Glutamatergic neuron (in vitro differentiated cells): ENCODE measurements at regions not wholly inside any gene's neighbourhood (a gene's known extent, or its start where the extent isn't known, plus 50 kb on each side); places are given as distances from the start of the nearest gene placed in this dataset.

Source experiments
- DNase-seq: peaks from one replicate; pipeline ENCODE4 v3.0.0; 2022
- H3K27ac Mint-ChIP-seq: one replicate; pipeline ENCODE4 v1.8.0; 2020; ENCODE audit warnings: mild to moderate bottlenecking, mixed read lengths, inconsistent platforms; ENCODE audit not compliant: unreplicated experiment
- H3K27me3 Mint-ChIP-seq: one replicate; pipeline ENCODE4 v1.8.0; 2020; ENCODE audit warnings: mild to moderate bottlenecking, moderate library complexity, mixed read lengths, inconsistent platforms; ENCODE audit not compliant: unreplicated experiment
- H3K36me3 Mint-ChIP-seq: one replicate; pipeline ENCODE4 v1.8.0; 2020; ENCODE audit warnings: mild to moderate bottlenecking, mixed read lengths, inconsistent platforms; ENCODE audit not compliant: unreplicated experiment
- H3K4me1 Mint-ChIP-seq: one replicate; pipeline ENCODE4 v1.8.0; 2020; ENCODE audit warnings: mild to moderate bottlenecking, low read depth, mixed read lengths, inconsistent platforms; ENCODE audit not compliant: unreplicated experiment
- H3K4me3 Mint-ChIP-seq: one replicate; pipeline ENCODE4 v1.8.0; 2020; ENCODE audit warnings: mild to moderate bottlenecking, mixed read lengths, inconsistent platforms; ENCODE audit not compliant: unreplicated experiment
- H3K9me3 Mint-ChIP-seq: one replicate; pipeline ENCODE4 v1.8.0; 2020; ENCODE audit warnings: mild to moderate bottlenecking, moderate library complexity, mixed read lengths, inconsistent platforms; ENCODE audit not compliant: unreplicated experiment
- TF ChIP-seq, protein P1 (sequence below): fragments of 200-600 bp; sonication (generic); IDR thresholded peaks from one replicate; pipeline ENCODE4 v1.5.0; 2021; ENCODE audit not compliant: partially characterized antibody, unreplicated experiment

DNA sequence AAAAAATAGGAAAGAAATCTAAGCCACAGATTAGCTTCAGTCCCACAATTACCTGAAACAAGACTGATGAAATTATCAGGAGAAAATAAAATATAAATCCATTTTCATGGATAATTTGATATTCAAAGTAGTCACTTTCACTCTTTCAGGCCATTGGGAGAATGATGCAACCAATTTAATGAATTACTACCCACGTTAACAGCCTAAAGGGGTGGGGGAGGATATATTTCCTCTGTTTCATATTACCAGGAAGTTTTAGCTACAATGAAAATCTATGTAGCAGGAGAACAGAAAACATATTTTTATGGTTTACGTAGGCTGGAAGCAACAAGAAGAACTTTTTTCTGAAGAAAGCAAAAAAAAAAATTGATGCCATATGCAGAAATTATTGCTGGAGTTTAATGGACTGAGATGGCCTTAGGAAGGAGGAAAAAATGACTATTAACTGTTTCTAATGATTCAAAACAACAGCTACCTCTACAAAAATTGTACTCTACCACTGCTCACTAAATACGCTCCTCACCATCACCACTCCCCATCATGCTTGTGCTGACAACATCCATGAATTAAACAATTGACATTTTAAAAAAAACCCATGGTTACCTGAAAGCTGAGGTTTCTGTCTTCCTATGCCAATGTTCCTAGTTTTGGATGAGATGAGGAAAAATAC is 100.9 kb downstream of the CXXC4 start:
- Mint-ChIP-seq H3K27ac (peak overlapping the region; percentile 79), H3K4me1 (peaks cover 24% of the 10 kb centered on the region), H3K27me3 (peaks cover 7% of the 10 kb centered on the region), H3K4me3 (peak overlapping the region; percentile 74), H3K36me3 (no peaks in the 10 kb centered on the region), H3K9me3 (peaks cover 15% of the 10 kb centered on the region)
- TF ChIP-seq, protein P1, sequence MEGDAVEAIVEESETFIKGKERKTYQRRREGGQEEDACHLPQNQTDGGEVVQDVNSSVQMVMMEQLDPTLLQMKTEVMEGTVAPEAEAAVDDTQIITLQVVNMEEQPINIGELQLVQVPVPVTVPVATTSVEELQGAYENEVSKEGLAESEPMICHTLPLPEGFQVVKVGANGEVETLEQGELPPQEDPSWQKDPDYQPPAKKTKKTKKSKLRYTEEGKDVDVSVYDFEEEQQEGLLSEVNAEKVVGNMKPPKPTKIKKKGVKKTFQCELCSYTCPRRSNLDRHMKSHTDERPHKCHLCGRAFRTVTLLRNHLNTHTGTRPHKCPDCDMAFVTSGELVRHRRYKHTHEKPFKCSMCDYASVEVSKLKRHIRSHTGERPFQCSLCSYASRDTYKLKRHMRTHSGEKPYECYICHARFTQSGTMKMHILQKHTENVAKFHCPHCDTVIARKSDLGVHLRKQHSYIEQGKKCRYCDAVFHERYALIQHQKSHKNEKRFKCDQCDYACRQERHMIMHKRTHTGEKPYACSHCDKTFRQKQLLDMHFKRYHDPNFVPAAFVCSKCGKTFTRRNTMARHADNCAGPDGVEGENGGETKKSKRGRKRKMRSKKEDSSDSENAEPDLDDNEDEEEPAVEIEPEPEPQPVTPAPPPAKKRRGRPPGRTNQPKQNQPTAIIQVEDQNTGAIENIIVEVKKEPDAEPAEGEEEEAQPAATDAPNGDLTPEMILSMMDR, result no peak
- DNase-seq, result no peak

DNA sequence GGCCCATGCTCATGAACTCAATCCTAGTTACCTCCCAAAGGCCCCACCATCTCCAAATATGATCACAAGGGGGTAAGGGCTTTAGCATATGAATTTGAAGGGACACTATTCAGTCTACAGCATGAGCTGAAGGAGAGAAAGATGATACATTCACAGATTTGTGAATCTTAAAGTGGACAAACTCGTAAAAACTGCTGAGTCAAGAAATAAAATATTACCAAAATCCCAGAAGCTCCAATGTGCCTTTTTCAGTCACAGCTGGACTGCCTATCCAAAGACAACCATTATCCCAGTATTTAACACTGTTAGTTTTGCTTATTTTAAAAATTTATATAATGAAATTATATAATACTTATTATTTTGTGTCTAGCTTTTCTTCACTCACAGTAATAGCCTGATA is 109.0 kb downstream of the CXXC4 start:
- Mint-ChIP-seq H3K4me1 (no peaks in the 10 kb centered on the region), H3K36me3 (no peaks in the 10 kb centered on the region), H3K27me3 (no peaks in the 10 kb centered on the region), H3K27ac (no peak overlapping the region), H3K9me3 (no peaks in the 10 kb centered on the region), H3K4me3 (no peak overlapping the region)
- TF ChIP-seq, protein P1, result no peak
- no peak for DNase-seq

DNA sequence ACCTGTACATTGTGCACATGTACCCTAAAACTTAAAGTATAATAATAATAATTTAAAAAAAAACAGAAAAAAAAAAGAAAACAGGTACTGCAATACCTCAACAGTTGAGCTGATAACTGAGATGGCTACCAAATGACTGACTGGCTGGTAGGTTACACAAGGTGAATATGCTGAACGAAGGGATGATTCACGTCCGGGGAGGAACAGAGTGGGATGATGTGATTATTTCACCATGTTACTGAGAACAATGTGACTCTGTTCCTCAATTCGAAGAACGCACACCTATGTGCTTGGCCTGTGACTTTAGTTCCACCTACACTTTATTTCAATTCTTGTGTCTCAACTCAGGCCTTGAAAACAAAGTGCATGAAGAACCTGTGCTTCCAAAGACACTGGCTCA is 111.7 kb downstream of the CXXC4 start:
- no peaks in the 10 kb centered on the region for H3K27me3 Mint-ChIP-seq
- no peak overlapping the region for H3K27ac Mint-ChIP-seq
- H3K9me3 Mint-ChIP-seq, result no peaks in the 10 kb centered on the region
- H3K36me3 Mint-ChIP-seq, result no peaks in the 10 kb centered on the region
- TF ChIP-seq, protein P1, result no peak
- no peak overlapping the region for H3K4me3 Mint-ChIP-seq
- no peaks in the 10 kb centered on the region for H3K4me1 Mint-ChIP-seq
- DNase-seq, result no peak

DNA sequence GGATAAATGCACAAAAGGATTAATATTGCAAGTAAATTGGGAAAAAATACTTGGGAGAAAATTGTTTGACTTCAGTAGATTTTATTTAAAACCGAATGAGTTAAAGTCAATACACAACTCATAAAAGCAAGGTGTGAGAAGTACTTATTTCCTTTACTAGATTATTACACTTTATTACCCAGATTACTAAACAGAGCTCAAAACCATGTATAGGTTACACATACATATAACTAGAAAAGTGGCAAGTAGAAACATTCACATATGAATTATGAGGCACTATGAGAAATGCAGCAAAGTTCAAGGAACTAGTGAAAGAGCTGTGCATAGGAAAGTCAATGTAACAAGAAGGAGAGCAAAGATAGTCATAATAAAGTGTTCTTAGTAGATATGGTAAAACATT is 113.0 kb downstream of the CXXC4 start:
- H3K27me3 Mint-ChIP-seq, result no peaks in the 10 kb centered on the region
- no peak for DNase-seq
- H3K9me3 Mint-ChIP-seq, result no peaks in the 10 kb centered on the region
- TF ChIP-seq, protein P1, result no peak
- no peaks in the 10 kb centered on the region for H3K36me3 Mint-ChIP-seq
- no peak overlapping the region for H3K4me3 Mint-ChIP-seq
- H3K4me1 Mint-ChIP-seq, result no peaks in the 10 kb centered on the region
- H3K27ac Mint-ChIP-seq, result no peak overlapping the region

DNA sequence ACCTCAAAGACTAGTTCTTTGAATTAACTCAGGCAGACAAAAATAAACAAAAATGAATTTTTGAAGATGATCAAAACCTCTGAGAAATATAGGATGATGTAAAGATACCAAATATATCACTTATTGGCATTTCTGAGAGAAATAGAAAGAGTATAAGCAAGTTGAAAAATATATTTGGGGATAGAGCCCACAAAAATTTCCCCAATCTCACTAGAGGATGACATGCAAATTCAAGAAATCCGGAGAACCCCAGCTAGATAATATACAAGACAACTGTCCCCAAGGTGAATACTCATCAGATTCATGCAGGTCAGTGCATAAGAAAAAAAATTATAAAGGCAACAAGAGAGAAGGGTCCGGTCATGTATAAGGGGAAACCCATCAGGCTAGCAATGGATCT is 129.1 kb downstream of the CXXC4 start:
- DNase-seq, result no peak
- Mint-ChIP-seq H3K27me3 (no peaks in the 10 kb centered on the region), H3K27ac (no peak overlapping the region), H3K9me3 (no peaks in the 10 kb centered on the region), H3K36me3 (no peaks in the 10 kb centered on the region), H3K4me1 (no peaks in the 10 kb centered on the region), H3K4me3 (no peak overlapping the region)
- TF ChIP-seq, protein P1, result no peak
